Panc1 (cell line): ENCODE measurements at regions not wholly inside any gene's neighbourhood (a gene's known extent, or its start where the extent isn't known, plus 50 kb on each side); places are given as distances from the start of the nearest gene placed in this dataset.

Experiments
- ATAC-seq: fragments of 200-7000 bp; cut with Tn5 transposase; 2 replicates; pipeline ENCODE4 v1.9.1; 2020; ENCODE audit warnings: mild to moderate bottlenecking, moderate library complexity
- BruUV-seq: library from RNA; stranded (reverse); fragments of 400-500 nt; replicated peaks from 2 replicates; lab custom pipeline; 2021; lab: Mats Ljungman, UMichigan
- CTCF ChIA-PET: fragments of 300-600 bp; sonication (Branson Sonifier 250); formaldehyde crosslinking; loops from one replicate; lab custom pipeline; 2022; ENCODE audit warnings: antibody characterized with exemption; lab: Charles Lee
- POLR2A ChIA-PET: fragments of 300-600 bp; sonication (Branson Sonifier 250); formaldehyde crosslinking; loops from one replicate; lab custom pipeline; 2022; ENCODE audit warnings: antibody characterized with exemption; lab: Charles Lee
- DNase-seq: peaks from one replicate; pipeline ENCODE4 v3.0.0-alpha.2; 2010; ENCODE audit warnings: low read depth, low spot score
- H3K27ac ChIP-seq: 2 replicates; pipeline ENCODE4 v1.5.1; 2011; ENCODE audit warnings: mild to moderate bottlenecking, low read length, inconsistent platforms
- H3K27me3 ChIP-seq: fragments of 200-500 bp; sonication (Bioruptor generic); 2 replicates; pipeline ENCODE4 v1.6.0; 2014; ENCODE audit warnings: low read length, inconsistent platforms; ENCODE audit not compliant: control insufficient read depth, insufficient read depth
- H3K36me3 ChIP-seq: fragments of 200-500 bp; sonication (Bioruptor generic); 2 replicates; pipeline ENCODE4 v1.5.1; 2014; ENCODE audit warnings: inconsistent platforms, mild to moderate bottlenecking, low read length, moderate library complexity; ENCODE audit not compliant: control insufficient read depth, insufficient read depth
- H3K4me1 ChIP-seq: 2 replicates; pipeline ENCODE4 v1.5.1; 2011; ENCODE audit warnings: inconsistent platforms, mild to moderate bottlenecking, low read length, moderate library complexity; ENCODE audit not compliant: control insufficient read depth, insufficient read depth
- H3K4me3 ChIP-seq, 2 experiments: 2 replicates each; pipeline ENCODE4 v1.5.1; 2011 to 2012; ENCODE audit warnings: low read depth in 2 of 2, low read length in 2 of 2, mild to moderate bottlenecking in 2 of 2, inconsistent platforms in 1 of 2, moderate library complexity in 1 of 2
- H3K9me3 ChIP-seq: fragments of 200-500 bp; sonication (Bioruptor generic); 2 replicates; pipeline ENCODE4 v1.5.1; 2014; ENCODE audit warnings: low read depth, mild to moderate bottlenecking, inconsistent platforms, low read length, moderate library complexity; ENCODE audit not compliant: control insufficient read depth, insufficient read depth
- CTCF ChIP-seq: fragments of 450-650 bp; IDR thresholded peaks from 2 replicates; pipeline ENCODE4 v1.5.1; 2017; ENCODE audit warnings: mild to moderate bottlenecking
- POLR2AphosphoS5 ChIP-seq: IDR thresholded peaks from 2 replicates; pipeline ENCODE4 v1.6.1; 2012; ENCODE audit warnings: mild to moderate bottlenecking, low read depth, low read length, moderate library complexity
- SIN3A ChIP-seq: IDR thresholded peaks from 2 replicates; pipeline ENCODE4 v1.6.1; 2012; ENCODE audit warnings: low read depth, mild to moderate bottlenecking, low read length, moderate library complexity, borderline replicate concordance; ENCODE audit not compliant: insufficient read depth
- TCF7L2 ChIP-seq: IDR thresholded peaks from 2 replicates; pipeline ENCODE4 v1.6.1; 2011; ENCODE audit warnings: mild to moderate bottlenecking, low read depth, low read length, inconsistent platforms
- in situ Hi-C: cut with HindIII; loops from 2 replicates; pipeline ENCODE4 v1.10.0; 2016; ENCODE audit warnings: low sequenced_read_pairs, low pct_unique_long_range_greater_than_20kb
- intact Hi-C: fragments of 100-400 bp; cut with micrococcal nuclease; formaldehyde crosslinking; loops from one replicate; pipeline ENCODE4 v1.10.0; 2022; ENCODE audit not compliant: unreplicated experiment
- TF ChIP-seq, protein P1 (sequence below), 2 experiments: IDR thresholded peaks; 2 replicates each; pipeline ENCODE4 v1.6.1; 2011 to 2012; ENCODE audit warnings: low read depth in 2 of 2, control low read depth in 1 of 2, low read length in 1 of 2, mild to moderate bottlenecking in 1 of 2, moderate library complexity in 1 of 2; ENCODE audit not compliant: insufficient read depth in 1 of 2

DNA sequence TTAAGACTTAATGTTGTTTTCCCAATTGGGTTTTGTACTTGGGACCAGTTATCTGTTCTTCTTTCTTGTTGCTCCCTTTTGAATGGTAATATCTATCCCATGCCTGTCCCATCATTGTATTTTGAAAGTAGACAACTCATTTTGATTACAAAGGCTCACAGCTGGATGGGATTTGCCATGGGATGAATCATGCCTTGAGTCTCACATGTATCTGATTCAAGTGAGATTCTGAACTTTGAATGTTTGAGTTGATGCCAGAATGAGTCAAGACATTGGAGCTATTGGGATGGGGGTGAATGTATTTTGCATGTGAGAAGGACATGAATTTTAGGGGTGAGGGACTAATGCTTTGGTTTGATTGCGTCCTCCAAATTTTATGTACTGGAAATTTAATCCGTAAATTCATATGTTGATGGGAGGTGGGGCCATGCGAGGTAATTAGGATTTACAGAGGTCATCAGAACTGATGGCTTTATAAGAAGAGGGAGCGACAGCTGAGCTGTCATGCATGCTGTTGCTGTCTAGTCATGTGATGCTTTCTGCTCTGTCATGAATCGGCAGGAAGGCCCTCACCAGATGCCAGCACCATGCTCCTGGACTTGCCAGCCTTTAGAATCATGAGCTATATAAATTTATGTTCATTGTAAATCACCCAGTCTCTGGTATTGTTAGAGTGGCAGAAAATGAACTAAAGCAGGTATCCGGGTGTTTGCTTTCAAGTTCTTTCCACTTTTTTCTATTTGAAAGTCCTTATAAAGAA, 741.3 kb upstream of the RAB6C start:
- Histone ChIP-seq H3K27me3 (no peaks in the 10 kb centered on the region), H3K4me3 (no peak overlapping the region), H3K27ac (no peak overlapping the region), H3K36me3 (no peaks in the 10 kb centered on the region), H3K9me3 (no peaks in the 10 kb centered on the region), H3K4me1 (no peaks in the 10 kb centered on the region)
- intact Hi-C loops (no loop called here), in situ Hi-C loops (no loop called here)
- no peak for DNase-seq
- CTCF ChIA-PET, result no interaction called here
- BruUV-seq, result no TSS peak
- ATAC-seq, result no peak
- POLR2A ChIA-PET, result no interaction called here
- TF ChIP-seq TCF7L2 (no peak), CTCF (no peak), POLR2AphosphoS5 (no peak), SIN3A (no peak)
- TF ChIP-seq, protein P1, sequence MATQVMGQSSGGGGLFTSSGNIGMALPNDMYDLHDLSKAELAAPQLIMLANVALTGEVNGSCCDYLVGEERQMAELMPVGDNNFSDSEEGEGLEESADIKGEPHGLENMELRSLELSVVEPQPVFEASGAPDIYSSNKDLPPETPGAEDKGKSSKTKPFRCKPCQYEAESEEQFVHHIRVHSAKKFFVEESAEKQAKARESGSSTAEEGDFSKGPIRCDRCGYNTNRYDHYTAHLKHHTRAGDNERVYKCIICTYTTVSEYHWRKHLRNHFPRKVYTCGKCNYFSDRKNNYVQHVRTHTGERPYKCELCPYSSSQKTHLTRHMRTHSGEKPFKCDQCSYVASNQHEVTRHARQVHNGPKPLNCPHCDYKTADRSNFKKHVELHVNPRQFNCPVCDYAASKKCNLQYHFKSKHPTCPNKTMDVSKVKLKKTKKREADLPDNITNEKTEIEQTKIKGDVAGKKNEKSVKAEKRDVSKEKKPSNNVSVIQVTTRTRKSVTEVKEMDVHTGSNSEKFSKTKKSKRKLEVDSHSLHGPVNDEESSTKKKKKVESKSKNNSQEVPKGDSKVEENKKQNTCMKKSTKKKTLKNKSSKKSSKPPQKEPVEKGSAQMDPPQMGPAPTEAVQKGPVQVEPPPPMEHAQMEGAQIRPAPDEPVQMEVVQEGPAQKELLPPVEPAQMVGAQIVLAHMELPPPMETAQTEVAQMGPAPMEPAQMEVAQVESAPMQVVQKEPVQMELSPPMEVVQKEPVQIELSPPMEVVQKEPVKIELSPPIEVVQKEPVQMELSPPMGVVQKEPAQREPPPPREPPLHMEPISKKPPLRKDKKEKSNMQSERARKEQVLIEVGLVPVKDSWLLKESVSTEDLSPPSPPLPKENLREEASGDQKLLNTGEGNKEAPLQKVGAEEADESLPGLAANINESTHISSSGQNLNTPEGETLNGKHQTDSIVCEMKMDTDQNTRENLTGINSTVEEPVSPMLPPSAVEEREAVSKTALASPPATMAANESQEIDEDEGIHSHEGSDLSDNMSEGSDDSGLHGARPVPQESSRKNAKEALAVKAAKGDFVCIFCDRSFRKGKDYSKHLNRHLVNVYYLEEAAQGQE (IDR thresholded peaks at IDR 0.05; ENCODE audit: insufficient read depth in 1 of 2, low read depth in 2 of 2, low read length in 1 of 2), result no peak

DNA sequence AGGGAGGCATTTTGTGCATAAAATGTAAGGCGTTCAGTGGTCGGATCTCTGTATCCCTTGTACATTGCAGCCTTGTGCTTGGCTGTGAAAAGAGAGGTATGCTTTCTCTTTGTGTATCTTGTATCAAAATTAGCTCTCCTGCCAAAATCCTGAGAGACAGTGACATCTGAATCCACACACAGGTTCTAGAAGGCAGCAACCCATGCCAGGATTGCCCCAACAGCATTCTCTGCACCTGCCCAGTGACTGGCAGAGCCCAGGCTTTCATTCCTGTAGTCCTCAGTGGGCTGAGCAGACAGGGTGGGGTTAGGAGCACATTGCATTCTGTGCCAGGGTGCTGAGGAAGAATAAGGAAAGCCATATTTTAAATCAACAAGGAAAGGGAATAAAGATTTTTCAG, 740.3 kb upstream of the RAB6C start:
- Histone ChIP-seq H3K27me3 (no peaks in the 10 kb centered on the region), H3K9me3 (no peaks in the 10 kb centered on the region), H3K27ac (no peak overlapping the region), H3K4me1 (no peaks in the 10 kb centered on the region), H3K36me3 (no peaks in the 10 kb centered on the region), H3K4me3 (no peak overlapping the region)
- no peak for ATAC-seq
- TF ChIP-seq CTCF (no peak), SIN3A (no peak), POLR2AphosphoS5 (no peak), TCF7L2 (no peak)
- TF ChIP-seq, protein P1 (IDR thresholded peaks at IDR 0.05; ENCODE audit: insufficient read depth in 1 of 2, low read depth in 2 of 2, low read length in 1 of 2), result no peak
- intact Hi-C loops (no loop called here), in situ Hi-C loops (no loop called here)
- DNase-seq, result no peak
- ChIA-PET POLR2A (no interaction called here), CTCF (no interaction called here)
- BruUV-seq, result no TSS peak
